Activated naive CD4-positive, alpha-beta T cell treated with anti-CD3 and anti-CD28 coated beads for 36 hours (primary cell): ENCODE measurements at regions not wholly inside any gene's neighbourhood (a gene's known extent, or its start where the extent isn't known, plus 50 kb on each side); places are given as distances from the start of the nearest gene placed in this dataset.

Source experiments
- CTCF ChIA-PET: fragments of 350-600 bp; sonication (Branson Sonifier 250); formaldehyde crosslinking; loops from one replicate; lab custom pipeline; 2021; ENCODE audit warnings: antibody characterized with exemption; lab: Charles Lee
- DNase-seq: peaks from one replicate; pipeline ENCODE4 v3.0.0-alpha.2; 2020
- H3K27ac Mint-ChIP-seq: one replicate; pipeline ENCODE4 v1.8.0; 2021; ENCODE audit warnings: mild to moderate bottlenecking, mixed read lengths
- H3K27me3 Mint-ChIP-seq: one replicate; pipeline ENCODE4 v1.8.0; 2021; ENCODE audit warnings: low read depth, mixed read lengths
- H3K36me3 Mint-ChIP-seq: one replicate; pipeline ENCODE4 v1.8.0; 2021; ENCODE audit warnings: low read depth, mixed read lengths
- H3K4me1 Mint-ChIP-seq: one replicate; pipeline ENCODE4 v1.8.0; 2021; ENCODE audit warnings: low read depth, mixed read lengths
- H3K4me3 Mint-ChIP-seq: one replicate; pipeline ENCODE4 v1.8.0; 2021; ENCODE audit warnings: mild to moderate bottlenecking, moderate library complexity, mixed read lengths
- H3K9me3 Mint-ChIP-seq: one replicate; pipeline ENCODE4 v1.8.0; 2021; ENCODE audit warnings: mixed read lengths
- intact Hi-C: fragments of 100-400 bp; cut with micrococcal nuclease; formaldehyde crosslinking; loops from one replicate; pipeline ENCODE4 v1.15.1; 2023

GRCh38 chr20:39825950-39826349, 863.1 kb downstream of the MAFB start:
- peaks cover 3% of the 10 kb centered on the region for H3K27me3 Mint-ChIP-seq
- intact Hi-C loops: no loop called here
- no peak overlapping the region for H3K27ac Mint-ChIP-seq
- no peak for DNase-seq
- CTCF ChIA-PET: interaction anchor here (0.6 to 0.7 kb wide), 2 partner anchors 64 to 561 kb away, joined by 3 to 4 read pairs; no protein-coding TSS in a partner anchor
- no peaks in the 10 kb centered on the region for H3K36me3 Mint-ChIP-seq
- no peak overlapping the region for H3K4me3 Mint-ChIP-seq
- H3K4me1 Mint-ChIP-seq: no peaks in the 10 kb centered on the region
- no peaks in the 10 kb centered on the region for H3K9me3 Mint-ChIP-seq

GRCh38 chr20:39825524-39825923, 863.4 kb downstream of the DHX35 start:
- peaks cover 3% of the 10 kb centered on the region for H3K27me3 Mint-ChIP-seq
- H3K4me1 Mint-ChIP-seq: no peaks in the 10 kb centered on the region
- no peaks in the 10 kb centered on the region for H3K36me3 Mint-ChIP-seq
- H3K4me3 Mint-ChIP-seq: no peak overlapping the region
- CTCF ChIA-PET: interaction anchor here (0.6 to 0.7 kb wide), 2 partner anchors 63 to 561 kb away, joined by 3 to 4 read pairs; no protein-coding TSS in a partner anchor
- DNase-seq: no peak
- intact Hi-C loops: no loop called here
- H3K27ac Mint-ChIP-seq: no peak overlapping the region
- H3K9me3 Mint-ChIP-seq: no peaks in the 10 kb centered on the region

GRCh38 chr20:39823224-39823623, 861.1 kb downstream of the DHX35 start:
- Mint-ChIP-seq H3K27me3 (peaks cover 3% of the 10 kb centered on the region), H3K4me3 (no peak overlapping the region), H3K36me3 (no peaks in the 10 kb centered on the region), H3K27ac (no peak overlapping the region), H3K4me1 (no peaks in the 10 kb centered on the region), H3K9me3 (peaks cover 1% of the 10 kb centered on the region)
- DNase-seq: no peak
- intact Hi-C loops: no loop called here
- CTCF ChIA-PET: no interaction called here

- no peaks in the 10 kb centered on the region for H3K36me3 Mint-ChIP-seq
- H3K9me3 Mint-ChIP-seq: peaks cover 2% of the 10 kb centered on the region
- H3K27ac Mint-ChIP-seq: no peak overlapping the region
- peaks cover 3% of the 10 kb centered on the region for H3K27me3 Mint-ChIP-seq
- intact Hi-C loops: no loop called here
- DNase-seq: no peak
- no peaks in the 10 kb centered on the region for H3K4me1 Mint-ChIP-seq
- no peak overlapping the region for H3K4me3 Mint-ChIP-seq
- CTCF ChIA-PET: no interaction called here
These were observed 860.5 kb downstream of the DHX35 start for GRCh38 chr20:39822667-39823066.

GRCh38 chr20:39813190-39813829, 851.2 kb downstream of the DHX35 start:
- Mint-ChIP-seq H3K9me3 (peaks cover 2% of the 10 kb centered on the region), H3K27me3 (no peaks in the 10 kb centered on the region), H3K27ac (no peak overlapping the region), H3K4me3 (no peak overlapping the region), H3K4me1 (no peaks in the 10 kb centered on the region), H3K36me3 (no peaks in the 10 kb centered on the region)
- CTCF ChIA-PET: no interaction called here
- intact Hi-C loops: no loop called here
- no peak for DNase-seq

- intact Hi-C loops: no loop called here
- DNase-seq: no peak
- H3K9me3 Mint-ChIP-seq: no peaks in the 10 kb centered on the region
- no peaks in the 10 kb centered on the region for H3K36me3 Mint-ChIP-seq
- H3K4me3 Mint-ChIP-seq: no peak overlapping the region
- H3K27me3 Mint-ChIP-seq: no peaks in the 10 kb centered on the region
- no peak overlapping the region for H3K27ac Mint-ChIP-seq
- no peaks in the 10 kb centered on the region for H3K4me1 Mint-ChIP-seq
- CTCF ChIA-PET: no interaction called here
These were observed 850.0 kb downstream of the DHX35 start for GRCh38 chr20:39812116-39812515.

GRCh38 chr20:39810309-39810708, 848.2 kb downstream of the DHX35 start:
- Mint-ChIP-seq H3K36me3 (no peaks in the 10 kb centered on the region), H3K4me1 (no peaks in the 10 kb centered on the region), H3K27me3 (no peaks in the 10 kb centered on the region), H3K9me3 (no peaks in the 10 kb centered on the region), H3K27ac (no peak overlapping the region), H3K4me3 (no peak overlapping the region)
- intact Hi-C loops: no loop called here
- no peak for DNase-seq
- CTCF ChIA-PET: no interaction called here

GRCh38 chr20:39808613-39809012, 846.5 kb downstream of the DHX35 start:
- H3K27ac Mint-ChIP-seq: no peak overlapping the region
- no peaks in the 10 kb centered on the region for H3K36me3 Mint-ChIP-seq
- intact Hi-C loops: no loop called here
- no peak overlapping the region for H3K4me3 Mint-ChIP-seq
- no peaks in the 10 kb centered on the region for H3K9me3 Mint-ChIP-seq
- no peak for DNase-seq
- H3K4me1 Mint-ChIP-seq: no peaks in the 10 kb centered on the region
- CTCF ChIA-PET: no interaction called here
- no peaks in the 10 kb centered on the region for H3K27me3 Mint-ChIP-seq

- Mint-ChIP-seq H3K27ac (no peak overlapping the region), H3K36me3 (no peaks in the 10 kb centered on the region), H3K4me3 (no peak overlapping the region), H3K27me3 (peaks cover 2% of the 10 kb centered on the region), H3K4me1 (no peaks in the 10 kb centered on the region), H3K9me3 (no peaks in the 10 kb centered on the region)
- DNase-seq: no peak
- intact Hi-C loops: no loop called here
- CTCF ChIA-PET: no interaction called here
These were observed 838.4 kb downstream of the DHX35 start for GRCh38 chr20:39800548-39800947.

GRCh38 chr20:39800111-39800510, 838.0 kb downstream of the DHX35 start:
- CTCF ChIA-PET: no interaction called here
- H3K4me1 Mint-ChIP-seq: no peaks in the 10 kb centered on the region
- H3K36me3 Mint-ChIP-seq: no peaks in the 10 kb centered on the region
- no peak overlapping the region for H3K27ac Mint-ChIP-seq
- no peak overlapping the region for H3K4me3 Mint-ChIP-seq
- H3K9me3 Mint-ChIP-seq: no peaks in the 10 kb centered on the region
- no peak for DNase-seq
- intact Hi-C loops: no loop called here
- H3K27me3 Mint-ChIP-seq: peaks cover 2% of the 10 kb centered on the region

- intact Hi-C loops: no loop called here
- Mint-ChIP-seq H3K36me3 (no peaks in the 10 kb centered on the region), H3K4me3 (no peak overlapping the region), H3K27ac (no peak overlapping the region), H3K9me3 (no peaks in the 10 kb centered on the region), H3K27me3 (peaks cover 2% of the 10 kb centered on the region), H3K4me1 (no peaks in the 10 kb centered on the region)
- no peak for DNase-seq
- CTCF ChIA-PET: no interaction called here
These were observed 837.3 kb downstream of the DHX35 start for GRCh38 chr20:39799366-39799965.

GRCh38 chr20:39795401-39796272, 833.5 kb downstream of the DHX35 start:
- Mint-ChIP-seq H3K27me3 (no peaks in the 10 kb centered on the region), H3K9me3 (no peaks in the 10 kb centered on the region), H3K27ac (no peak overlapping the region), H3K36me3 (no peaks in the 10 kb centered on the region), H3K4me1 (no peaks in the 10 kb centered on the region), H3K4me3 (no peak overlapping the region)
- no peak for DNase-seq
- intact Hi-C loops: no loop called here
- CTCF ChIA-PET: no interaction called here
